Nephron progenitor cell (in vitro differentiated cells): ENCODE measurements at regions not wholly inside any gene's neighbourhood (a gene's known extent, or its start where the extent isn't known, plus 50 kb on each side); places are given as distances from the start of the nearest gene placed in this dataset.
A peak's percentile ranks its signal among the peaks of the same experiment; 100 is the strongest.

Experiments used
- DNase-seq: peaks from one replicate; pipeline ENCODE4 v3.0.0; 2021
- H3K27ac Mint-ChIP-seq: 2 replicates; pipeline ENCODE4 v1.8.0; 2021; ENCODE audit warnings: mild to moderate bottlenecking, moderate library complexity, mixed read lengths
- H3K27me3 Mint-ChIP-seq: 2 replicates; pipeline ENCODE4 v1.8.0; 2021; ENCODE audit warnings: mild to moderate bottlenecking, low read depth, mixed read lengths; ENCODE audit not compliant: poor library complexity
- H3K36me3 Mint-ChIP-seq: 2 replicates; pipeline ENCODE4 v1.8.0; 2021; ENCODE audit warnings: low read depth, mixed read lengths
- H3K4me1 Mint-ChIP-seq: 2 replicates; pipeline ENCODE4 v1.8.0; 2021; ENCODE audit warnings: mixed read lengths
- H3K4me3 Mint-ChIP-seq: 2 replicates; pipeline ENCODE4 v1.8.0; 2021; ENCODE audit warnings: mild to moderate bottlenecking, moderate library complexity, mixed read lengths
- H3K9me3 Mint-ChIP-seq: 2 replicates; pipeline ENCODE4 v1.8.0; 2021; ENCODE audit warnings: mild to moderate bottlenecking, moderate library complexity, mixed read lengths
- CTCF ChIP-seq: fragments of 200-600 bp; sonication (generic); IDR thresholded peaks from 2 replicates; pipeline ENCODE4 v1.5.0; 2021; ENCODE audit warnings: antibody characterized with exemption

DNA sequence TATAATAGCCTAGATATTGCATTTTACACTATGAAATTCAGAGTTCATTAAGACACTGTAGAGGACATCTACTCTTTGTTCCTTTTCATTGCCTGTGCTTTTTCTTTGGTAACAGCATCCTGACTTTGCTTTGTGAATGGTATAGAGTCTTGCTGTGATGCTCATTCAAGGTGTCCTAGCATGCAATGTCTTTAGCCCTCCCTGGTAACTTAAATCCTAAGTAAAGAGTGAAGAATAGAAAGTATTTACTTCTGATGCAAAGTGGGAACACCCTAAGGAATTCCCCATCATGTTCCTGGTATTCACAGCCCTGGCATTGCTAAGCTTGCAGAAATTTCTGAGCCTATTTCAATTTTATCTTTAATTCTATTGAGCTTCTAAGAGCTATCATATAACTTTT, 400.1 kb downstream of the FAT4 start:
- Mint-ChIP-seq H3K36me3 (no peaks in the 10 kb centered on the region), H3K4me1 (peaks cover 5% of the 10 kb centered on the region), H3K27me3 (no peaks in the 10 kb centered on the region), H3K4me3 (no peak overlapping the region), H3K9me3 (peaks cover 4% of the 10 kb centered on the region), H3K27ac (no peak overlapping the region)
- DNase-seq: no peak
- TF ChIP-seq CTCF: no peak

DNA sequence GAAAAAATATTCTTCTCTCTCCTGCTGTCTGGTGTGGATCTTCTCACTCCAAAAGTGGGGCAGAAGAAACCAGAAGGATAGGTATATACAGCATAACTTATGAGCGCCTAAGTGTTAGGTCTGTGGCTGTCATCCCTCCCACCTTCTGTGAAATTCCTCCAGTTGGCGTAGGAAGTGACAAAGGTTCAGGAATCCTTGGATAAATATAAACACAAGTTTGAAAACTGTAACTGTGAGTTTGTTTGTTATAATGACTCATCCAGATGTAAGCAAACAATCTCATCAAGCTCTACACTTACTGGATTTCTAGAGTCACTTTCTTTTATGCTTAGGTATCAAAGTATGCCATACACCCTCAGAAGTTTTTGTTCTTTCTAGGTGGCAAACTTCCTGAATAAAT, 405.2 kb downstream of the FAT4 start:
- H3K9me3 Mint-ChIP-seq: peaks cover 4% of the 10 kb centered on the region
- no peak overlapping the region for H3K4me3 Mint-ChIP-seq
- no peaks in the 10 kb centered on the region for H3K27me3 Mint-ChIP-seq
- H3K4me1 Mint-ChIP-seq: no peaks in the 10 kb centered on the region
- no peak overlapping the region for H3K27ac Mint-ChIP-seq
- H3K36me3 Mint-ChIP-seq: no peaks in the 10 kb centered on the region
- no peak for DNase-seq
- TF ChIP-seq CTCF: no peak

- DNase-seq: no peak
- Mint-ChIP-seq H3K27ac (no peak overlapping the region), H3K9me3 (peaks cover 4% of the 10 kb centered on the region), H3K36me3 (no peaks in the 10 kb centered on the region), H3K4me3 (no peak overlapping the region), H3K27me3 (no peaks in the 10 kb centered on the region), H3K4me1 (peaks cover 5% of the 10 kb centered on the region)
- TF ChIP-seq CTCF: no peak
These were observed 407.3 kb downstream of the FAT4 start for GRCh38 chr4:125722009-125722408.

DNA sequence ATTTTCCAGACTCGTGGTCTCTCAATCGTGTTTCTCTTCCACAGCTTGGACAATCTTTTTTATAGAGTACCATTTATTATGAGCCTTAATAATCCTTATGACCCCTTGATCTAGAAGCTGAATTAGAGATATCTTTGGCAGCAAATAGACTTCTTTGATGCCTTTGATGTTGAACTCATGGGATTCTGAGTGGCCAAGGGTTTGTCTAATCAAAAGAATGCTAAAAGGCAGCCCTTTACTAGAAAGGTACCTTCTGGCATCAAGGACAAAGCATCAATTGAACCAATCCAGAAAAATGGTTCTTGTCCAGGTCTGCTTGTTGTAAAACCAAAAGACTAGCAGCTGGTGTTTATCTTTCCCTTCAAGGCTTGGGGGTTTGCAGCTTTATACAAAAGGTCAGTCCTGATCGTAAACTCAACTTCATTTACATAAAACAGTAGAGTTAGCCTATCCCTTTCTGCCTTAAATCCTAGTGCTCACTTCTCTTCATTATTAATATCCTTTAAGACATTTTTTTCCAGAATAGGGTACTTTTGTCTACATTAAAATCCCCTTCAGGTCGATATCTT, 411.3 kb downstream of the FAT4 start:
- peaks cover 10% of the 10 kb centered on the region for H3K4me1 Mint-ChIP-seq
- H3K36me3 Mint-ChIP-seq: no peaks in the 10 kb centered on the region
- H3K27ac Mint-ChIP-seq: no peak overlapping the region
- no peak for DNase-seq
- H3K4me3 Mint-ChIP-seq: no peak overlapping the region
- no peak for TF ChIP-seq CTCF
- H3K27me3 Mint-ChIP-seq: no peaks in the 10 kb centered on the region
- H3K9me3 Mint-ChIP-seq: no peaks in the 10 kb centered on the region

- no peak for DNase-seq
- Mint-ChIP-seq H3K36me3 (no peaks in the 10 kb centered on the region), H3K9me3 (no peaks in the 10 kb centered on the region), H3K4me3 (no peak overlapping the region), H3K27ac (peak overlapping the region; percentile 1), H3K27me3 (no peaks in the 10 kb centered on the region), H3K4me1 (peaks cover 12% of the 10 kb centered on the region)
- no peak for TF ChIP-seq CTCF
These were observed 413.2 kb downstream of the FAT4 start for GRCh38 chr4:125727931-125728330.

DNA sequence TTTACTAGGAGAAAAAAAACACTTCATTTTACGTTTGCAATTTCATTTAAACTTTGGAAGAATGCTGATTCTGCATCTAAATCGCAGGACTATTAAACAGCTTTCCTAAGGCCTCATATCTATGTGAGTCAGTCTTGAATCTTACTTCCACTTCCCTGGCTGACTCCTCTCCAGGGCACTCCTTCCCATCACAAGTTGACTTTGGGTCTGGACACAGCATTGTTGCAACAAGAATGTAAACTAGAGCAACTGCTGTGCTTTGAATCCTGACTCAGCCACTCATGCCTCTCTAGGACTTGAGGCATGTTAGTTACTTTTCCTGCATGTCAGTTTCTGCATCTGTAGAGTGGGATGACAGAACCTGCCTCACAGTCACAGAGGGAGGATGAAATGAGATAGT, 413.8 kb downstream of the FAT4 start:
- TF ChIP-seq CTCF: no peak
- Mint-ChIP-seq H3K4me1 (peaks cover 18% of the 10 kb centered on the region), H3K4me3 (no peak overlapping the region), H3K9me3 (no peaks in the 10 kb centered on the region), H3K27me3 (no peaks in the 10 kb centered on the region), H3K36me3 (no peaks in the 10 kb centered on the region), H3K27ac (peak overlapping the region; percentile 67)
- no peak for DNase-seq
